Renal cortical epithelial cell (primary cell): ENCODE measurements at regions not wholly inside any gene's neighbourhood (a gene's known extent, or its start where the extent isn't known, plus 50 kb on each side); places are given as distances from the start of the nearest gene placed in this dataset.
"Not testable (repeated sequence)": the region's sequence is repeated elsewhere in the genome, so short reads cannot be mapped to it uniquely, and the experiment has no call there.

ENCODE experiments used
- DNase-seq: peaks from one replicate; pipeline ENCODE4 v3.0.0-alpha.2; 2011; ENCODE audit warnings: low read depth

GRCh38 chr3:26273196-26273595 lies 349.4 kb upstream of the LRRC3B start:
- DNase-seq, result no peak

GRCh38 chr3:26279091-26279490 lies 343.5 kb upstream of the LRRC3B start:
- DNase-seq, result no peak

- no peak for DNase-seq
These were observed 342.1 kb upstream of the LRRC3B start for GRCh38 chr3:26280517-26280916.

- DNase-seq, result no peak
These were observed 341.1 kb upstream of the LRRC3B start for GRCh38 chr3:26281284-26281985.

GRCh38 chr3:26284503-26284902 lies 338.1 kb upstream of the LRRC3B start:
- not testable (repeated sequence) for DNase-seq

DNA sequence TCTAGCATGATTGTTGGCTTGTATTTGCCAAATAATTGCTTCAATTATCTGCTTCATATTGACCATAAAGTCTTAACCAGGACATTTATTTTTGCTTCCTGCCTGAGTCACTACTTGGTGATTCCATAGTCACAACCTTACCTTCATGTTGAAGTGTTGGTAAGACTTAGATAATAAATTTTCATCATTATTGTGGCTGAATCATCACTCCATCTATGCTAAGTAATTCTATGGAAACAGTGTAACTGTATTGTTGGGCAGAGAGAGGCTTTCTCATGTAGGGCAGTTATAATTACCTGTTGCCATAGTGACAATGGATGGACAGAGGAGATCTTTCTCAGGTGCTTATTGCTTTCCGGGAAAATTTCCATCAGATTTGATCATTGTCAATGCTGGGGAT lies 330.7 kb upstream of the LRRC3B start:
- DNase-seq, result no peak

GRCh38 chr3:26292780-26293179 lies 329.8 kb upstream of the LRRC3B start:
- DNase-seq, result no peak

DNA sequence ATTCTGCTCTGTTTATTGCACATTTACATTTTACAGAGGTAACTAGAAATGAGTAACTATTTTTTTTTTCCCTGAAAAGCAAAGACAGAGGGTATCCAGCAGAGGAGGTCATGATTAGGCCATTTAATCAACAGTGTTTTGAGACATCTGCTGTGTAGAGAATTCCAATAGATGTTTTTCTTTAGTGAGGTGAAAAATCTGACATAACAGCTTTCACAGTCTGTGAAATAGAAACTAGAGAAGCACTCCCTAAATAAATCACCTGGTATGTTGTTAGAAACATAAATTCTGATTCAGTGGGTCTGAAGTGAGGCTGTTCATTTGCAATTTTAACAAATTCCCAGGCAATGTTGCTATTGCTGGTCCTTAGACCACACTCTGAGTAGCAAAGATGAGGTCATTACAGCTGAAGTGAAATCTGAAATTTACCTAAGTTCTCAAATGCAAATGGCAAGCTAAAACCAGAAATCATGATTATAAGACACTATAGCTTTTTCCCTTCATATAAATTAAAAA lies 329.2 kb upstream of the LRRC3B start:
- DNase-seq, result no peak

- no peak for DNase-seq
These were observed 315.4 kb upstream of the LRRC3B start for GRCh38 chr3:26307192-26307591.

GRCh38 chr3:26307787-26308186 lies 314.8 kb upstream of the LRRC3B start:
- DNase-seq, result no peak

- DNase-seq, result no peak
These were observed 314.1 kb upstream of the LRRC3B start for GRCh38 chr3:26308454-26308853.

DNA sequence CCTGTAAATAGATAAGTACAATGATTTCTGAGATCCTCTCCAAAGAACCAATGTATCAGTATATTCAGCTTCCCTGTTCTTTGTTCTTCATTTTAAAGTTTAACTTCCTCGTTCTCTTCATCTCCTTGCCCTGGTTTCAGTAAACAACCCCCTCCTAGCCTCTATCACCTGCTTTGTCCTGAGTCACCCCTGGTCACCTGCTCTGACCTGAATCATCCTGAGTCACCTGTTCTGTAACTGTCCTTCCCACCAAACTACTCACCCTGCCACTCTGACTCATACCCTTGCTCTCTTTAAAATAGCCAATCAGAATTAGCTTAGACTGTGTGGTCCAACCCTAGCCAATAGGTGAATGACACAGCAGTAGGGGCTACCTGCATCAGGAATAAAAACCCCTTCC lies 313.0 kb upstream of the LRRC3B start:
- DNase-seq, result peak; percentile 7

DNA sequence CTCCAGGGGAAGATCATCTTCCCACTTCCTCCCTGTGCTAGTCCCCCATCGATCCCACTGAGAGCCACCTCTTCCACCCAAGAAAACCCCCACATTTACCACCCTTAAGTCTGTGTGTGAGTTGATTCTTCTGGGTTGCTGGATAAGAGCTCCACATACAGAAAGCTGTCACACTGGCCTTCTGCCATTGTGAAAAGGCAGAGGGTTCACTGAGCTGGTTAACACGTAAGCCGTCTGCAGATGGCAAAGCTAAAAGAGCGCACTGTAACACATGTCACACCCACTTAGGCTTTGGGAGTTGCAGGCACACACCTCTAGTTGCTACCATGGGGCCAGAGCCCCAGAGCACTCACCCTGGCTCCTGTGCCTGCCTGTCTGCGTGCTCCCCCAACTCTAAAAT lies 309.8 kb upstream of the LRRC3B start:
- DNase-seq, result no peak

DNA sequence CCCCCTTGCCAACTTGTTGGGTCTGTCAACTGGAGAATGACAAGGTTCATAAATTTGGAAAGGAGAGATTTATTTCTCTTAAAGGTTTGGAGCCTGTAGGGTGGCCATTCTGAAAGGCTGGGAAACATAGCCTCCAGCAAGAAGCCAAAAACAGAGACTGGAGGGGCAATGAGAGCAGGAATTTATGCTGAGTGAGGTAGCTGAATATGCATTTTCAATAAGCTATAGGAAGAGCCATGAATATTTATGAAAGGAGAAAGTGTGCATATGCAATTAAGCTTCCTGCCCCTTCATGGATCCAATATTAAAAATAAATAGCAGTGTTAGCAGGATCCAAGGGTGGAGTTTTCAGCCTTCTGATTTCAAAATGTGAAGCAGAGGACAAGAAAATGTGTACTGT lies 306.1 kb upstream of the LRRC3B start:
- no peak for DNase-seq

- not testable (repeated sequence) for DNase-seq
These were observed 298.8 kb upstream of the LRRC3B start for GRCh38 chr3:26323741-26324140.

GRCh38 chr3:26340001-26340400 lies 282.6 kb upstream of the LRRC3B start:
- no peak for DNase-seq

DNA sequence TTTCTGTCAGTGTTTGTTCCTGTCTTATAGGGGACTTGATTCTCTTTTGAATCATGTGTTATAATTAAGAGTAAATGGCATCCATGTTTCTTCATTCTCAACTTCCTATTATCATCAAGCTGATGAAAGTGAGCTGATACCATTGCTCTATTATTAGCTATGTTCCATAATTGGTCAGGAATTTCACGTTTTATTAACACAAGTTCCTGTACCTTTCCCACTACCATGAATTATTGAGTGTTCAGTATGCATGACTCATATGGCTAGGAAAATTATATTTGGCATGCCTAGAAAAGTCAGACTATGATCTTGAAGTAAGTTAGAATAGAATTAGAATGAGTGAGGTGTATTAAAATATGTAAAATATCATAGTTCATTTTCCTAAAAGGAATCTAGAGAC lies 278.9 kb upstream of the LRRC3B start:
- no peak for DNase-seq

- DNase-seq, result no peak
These were observed 277.0 kb upstream of the LRRC3B start for GRCh38 chr3:26345613-26346012.

- DNase-seq, result no peak
These were observed 276.1 kb upstream of the LRRC3B start for GRCh38 chr3:26346497-26346896.

DNA sequence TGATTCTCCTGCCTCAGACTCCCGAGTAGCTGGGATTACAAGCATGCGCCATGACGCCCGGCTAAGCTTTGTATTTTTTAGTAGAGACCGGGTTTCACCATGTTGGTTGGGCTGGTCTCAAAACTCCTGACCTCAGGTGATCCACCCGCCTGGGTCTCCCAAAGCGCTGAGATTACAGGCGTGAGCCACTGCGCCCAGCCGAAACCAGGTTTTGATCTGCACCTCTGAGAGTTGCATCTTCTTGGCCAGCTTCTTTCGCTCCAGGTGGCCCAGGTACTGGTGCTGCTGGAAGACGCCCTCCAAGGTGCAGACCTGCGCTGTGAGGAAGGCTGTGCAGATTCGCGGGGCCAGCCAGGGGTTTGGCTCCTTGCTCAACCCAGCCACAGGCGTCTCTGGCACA lies 275.4 kb upstream of the LRRC3B start:
- DNase-seq, result no peak

DNA sequence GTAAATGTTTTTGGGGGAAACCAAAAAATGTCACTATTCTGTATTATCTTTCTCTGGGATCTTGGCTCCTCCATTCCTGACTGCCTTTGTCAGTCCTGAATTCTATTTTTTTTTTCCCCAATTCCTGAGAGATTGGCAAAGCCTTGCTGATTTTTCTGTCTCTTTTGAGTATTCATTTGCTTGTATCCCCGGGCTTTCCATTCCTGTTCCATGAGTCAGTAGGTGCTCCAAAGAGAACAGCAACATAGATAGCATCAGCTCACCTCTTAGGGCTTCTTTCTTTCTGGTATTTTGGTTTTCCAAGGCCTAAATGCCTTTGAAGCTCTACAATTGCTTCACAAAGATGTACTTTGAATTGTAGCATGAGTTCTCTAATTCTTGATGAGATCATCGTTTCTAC lies 271.7 kb upstream of the LRRC3B start:
- peak; percentile 7 for DNase-seq

DNA sequence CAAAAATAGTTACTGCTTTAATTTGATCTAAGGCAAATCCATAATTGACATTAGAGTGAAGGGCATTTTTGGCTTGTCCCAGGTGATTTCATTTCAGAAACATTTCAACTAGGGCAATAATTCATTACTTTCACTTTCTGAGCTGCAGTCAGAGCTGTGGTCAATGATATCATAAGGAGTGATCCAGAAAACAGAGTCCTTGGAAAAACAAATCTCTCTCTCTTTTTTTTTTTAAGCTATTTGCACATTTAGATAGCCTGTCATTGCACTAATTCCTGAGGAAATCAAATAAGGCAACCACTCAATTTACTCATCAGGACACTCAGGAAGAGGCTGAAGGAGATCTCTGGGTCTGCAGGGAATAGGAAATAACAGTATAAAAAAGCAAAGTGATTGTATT lies 269.5 kb upstream of the LRRC3B start:
- DNase-seq, result peak; percentile 34

- no peak for DNase-seq
These were observed 264.2 kb upstream of the LRRC3B start for GRCh38 chr3:26358405-26358804.

DNA sequence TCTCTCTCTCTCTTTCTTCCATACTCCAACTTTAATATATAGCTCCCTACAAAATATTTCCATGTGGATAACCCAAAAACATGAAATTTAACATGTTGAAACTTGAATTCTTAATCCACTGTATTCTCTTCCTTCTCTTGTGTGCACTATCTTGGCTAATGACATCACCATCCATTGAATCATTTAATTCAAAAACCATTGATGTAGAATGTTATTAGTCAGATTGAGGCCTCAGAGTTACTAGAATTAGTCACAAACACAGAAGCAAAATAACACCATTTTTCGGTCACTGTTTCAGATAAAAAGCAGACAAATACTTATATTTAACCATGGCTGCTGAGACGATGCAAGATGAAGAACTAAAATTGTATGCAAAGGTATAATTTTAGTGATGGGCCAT lies 256.9 kb upstream of the LRRC3B start:
- DNase-seq, result peak; percentile 7
